CD4-positive, alpha-beta T cell treated with Interferon gamma for 1 hour (primary cell): ENCODE measurements at regions not wholly inside any gene's neighbourhood (a gene's known extent, or its start where the extent isn't known, plus 50 kb on each side); places are given as distances from the start of the nearest gene placed in this dataset.

ENCODE experiments used
- DNase-seq: peaks from one replicate; pipeline ENCODE4 v3.0.0-alpha.2; 2020

GRCh38 chr6:146990821-146991798 is 213.1 kb upstream of the STXBP5 start:
- no peak for DNase-seq

DNA sequence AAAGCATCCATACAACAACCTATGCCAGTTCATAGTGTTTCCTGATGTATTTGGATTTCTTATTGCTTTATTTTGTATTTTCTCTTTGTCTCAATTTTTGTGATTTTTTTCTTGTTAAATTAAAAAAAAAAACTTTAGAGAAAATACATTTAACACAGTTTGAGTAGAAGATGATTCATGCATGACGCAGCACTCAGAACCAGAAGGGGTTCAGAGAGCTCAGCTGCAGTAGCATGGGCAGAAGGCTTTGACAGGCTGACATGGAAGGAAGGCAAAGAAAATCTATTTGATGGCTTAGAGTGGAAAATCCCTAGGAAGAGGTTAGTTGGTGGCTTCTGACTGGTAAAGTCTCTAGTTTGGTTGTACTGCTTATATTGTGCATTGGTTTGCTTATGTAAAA is 207.2 kb upstream of the STXBP5 start:
- no peak for DNase-seq

GRCh38 chr6:146999766-147000165 is 204.5 kb upstream of the STXBP5 start:
- no peak for DNase-seq

DNA sequence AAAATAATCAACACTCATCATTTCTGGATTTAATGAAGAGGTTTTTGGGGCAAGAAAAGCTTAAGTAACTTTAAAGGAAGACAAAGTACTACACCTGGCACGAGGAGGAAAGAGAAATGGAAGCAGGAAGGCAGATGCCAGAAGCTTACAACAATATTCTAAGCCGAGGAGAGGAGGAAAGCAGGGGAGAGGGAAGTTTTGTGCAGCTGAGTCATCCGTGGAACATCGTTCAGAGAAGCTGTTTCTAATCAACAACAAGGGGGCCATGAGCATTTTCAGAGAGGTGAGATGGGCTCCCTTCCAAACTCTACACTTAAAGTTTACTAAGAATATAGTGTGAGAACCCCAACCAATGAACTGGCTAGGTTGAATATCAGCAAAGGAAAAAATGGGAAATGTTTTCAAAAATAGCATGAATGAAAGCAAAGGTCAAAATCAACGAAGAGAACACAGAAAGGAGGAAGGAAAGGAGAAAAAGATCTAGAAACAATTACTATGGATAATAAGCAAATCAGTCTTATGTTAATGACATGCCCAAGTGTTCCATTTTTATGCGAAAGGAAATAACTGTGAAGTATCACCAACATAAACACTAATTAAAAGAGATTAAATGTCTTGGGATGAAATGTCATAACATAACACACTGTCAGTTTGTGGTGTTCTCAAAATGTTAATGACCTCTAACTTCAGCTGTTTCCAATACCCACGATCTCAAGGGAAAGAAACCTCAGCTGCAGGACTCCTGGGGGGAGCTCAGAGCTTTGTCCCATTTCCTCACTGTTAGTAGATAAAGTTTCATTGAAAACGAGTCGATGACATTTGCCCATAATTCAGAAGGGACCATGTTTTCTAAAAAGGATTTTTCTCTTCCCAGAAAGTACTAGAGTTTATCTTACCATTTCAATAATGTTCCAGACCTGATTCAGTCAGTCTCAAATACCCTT is 203.4 kb upstream of the STXBP5 start:
- no peak for DNase-seq

GRCh38 chr6:147001621-147002020 is 202.6 kb upstream of the STXBP5 start:
- no peak for DNase-seq

GRCh38 chr6:147003186-147003585 is 201.0 kb upstream of the STXBP5 start:
- DNase-seq: no peak

DNA sequence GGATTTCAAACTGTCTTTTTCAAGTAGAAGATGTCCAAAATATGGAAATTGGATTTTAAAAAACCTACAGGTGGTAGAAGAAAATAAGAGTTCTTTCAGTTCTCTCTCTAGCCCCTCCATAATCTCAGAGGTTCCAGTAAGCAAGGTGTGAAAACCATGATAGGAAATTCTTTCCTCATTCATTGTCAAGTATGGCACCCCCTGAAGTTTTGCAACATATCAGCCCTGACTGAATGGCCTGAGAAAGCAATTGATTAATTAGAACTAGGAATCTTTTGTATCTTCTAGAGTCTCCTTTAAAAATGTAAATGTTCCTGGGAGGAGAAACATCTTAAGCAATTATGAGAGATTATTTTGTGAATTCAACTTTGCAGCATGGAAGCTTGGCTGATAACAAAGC is 198.7 kb upstream of the STXBP5 start:
- DNase-seq: no peak

DNA sequence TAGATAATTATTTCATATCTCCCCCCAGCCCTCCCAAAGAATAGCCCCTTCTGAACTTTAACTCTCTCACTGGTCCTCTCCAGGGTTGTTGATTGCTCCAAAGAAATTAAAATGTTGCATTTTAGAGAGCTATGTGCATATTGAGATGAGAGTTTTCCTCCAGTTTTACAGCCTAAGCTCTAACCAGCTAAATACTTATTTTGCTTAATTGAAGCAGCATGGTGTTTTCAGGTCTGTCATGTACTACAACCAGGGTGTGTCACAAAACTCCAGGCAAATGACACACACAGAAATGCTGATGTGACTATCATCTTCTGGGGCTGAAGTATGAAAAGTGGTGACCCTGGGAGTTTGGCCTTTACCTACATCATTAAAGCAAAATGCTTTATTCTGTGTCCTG is 196.8 kb upstream of the STXBP5 start:
- no peak for DNase-seq

GRCh38 chr6:147009358-147009757 is 194.9 kb upstream of the STXBP5 start:
- DNase-seq: no peak

DNA sequence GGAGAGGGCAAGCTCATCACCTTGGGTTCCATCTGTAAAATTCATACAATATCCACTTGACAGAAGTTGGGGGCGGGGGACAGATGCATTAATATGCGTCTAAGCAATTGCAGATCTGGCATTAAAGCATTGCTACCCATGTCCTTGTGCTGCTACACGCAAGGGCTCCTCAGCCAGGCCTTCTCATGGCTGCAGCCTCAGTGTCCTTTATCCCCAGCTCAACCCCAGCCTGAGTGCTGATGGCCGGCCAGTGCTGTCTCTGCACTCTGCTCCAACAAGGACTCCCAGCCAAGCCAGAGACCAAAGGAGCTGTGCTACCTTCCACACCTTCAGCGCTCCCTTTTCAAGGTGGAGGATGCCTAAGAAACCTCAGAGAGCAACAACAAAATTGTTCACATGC is 188.5 kb upstream of the STXBP5 start:
- no peak for DNase-seq

GRCh38 chr6:147016440-147016839 is 187.8 kb upstream of the STXBP5 start:
- no peak for DNase-seq

DNA sequence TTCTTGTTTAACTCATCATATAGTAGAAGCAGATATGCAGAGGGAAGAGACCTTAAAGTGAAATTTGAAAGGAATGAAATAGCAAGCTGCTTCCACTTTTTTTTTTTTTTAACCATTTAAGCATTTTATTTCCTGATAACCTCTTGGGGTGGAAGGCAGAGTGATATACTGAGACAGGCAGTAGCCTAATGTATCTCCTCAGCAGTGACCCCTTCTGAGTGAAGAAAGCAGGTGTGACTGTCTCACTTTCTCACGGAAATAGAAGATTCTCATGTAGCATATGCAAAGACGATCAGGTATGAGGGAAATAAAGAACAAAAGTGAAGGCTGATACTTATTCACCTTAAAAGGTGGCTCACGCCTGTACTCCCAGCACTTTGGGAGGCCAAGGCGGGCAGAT is 187.1 kb upstream of the STXBP5 start:
- no peak for DNase-seq

- DNase-seq: no peak
Measured at GRCh38 chr6:147019001-147019400, 185.2 kb upstream of the STXBP5 start.

GRCh38 chr6:147022041-147022440 is 182.2 kb upstream of the STXBP5 start:
- DNase-seq: no peak

- no peak for DNase-seq
Measured at GRCh38 chr6:147023148-147023547, 181.1 kb upstream of the STXBP5 start.

- no peak for DNase-seq
Measured at GRCh38 chr6:147023581-147023980, 180.6 kb upstream of the STXBP5 start.

- DNase-seq: no peak
Measured at GRCh38 chr6:147029923-147030322, 174.3 kb upstream of the STXBP5 start.

GRCh38 chr6:147033267-147033666 is 170.9 kb upstream of the STXBP5 start:
- no peak for DNase-seq

DNA sequence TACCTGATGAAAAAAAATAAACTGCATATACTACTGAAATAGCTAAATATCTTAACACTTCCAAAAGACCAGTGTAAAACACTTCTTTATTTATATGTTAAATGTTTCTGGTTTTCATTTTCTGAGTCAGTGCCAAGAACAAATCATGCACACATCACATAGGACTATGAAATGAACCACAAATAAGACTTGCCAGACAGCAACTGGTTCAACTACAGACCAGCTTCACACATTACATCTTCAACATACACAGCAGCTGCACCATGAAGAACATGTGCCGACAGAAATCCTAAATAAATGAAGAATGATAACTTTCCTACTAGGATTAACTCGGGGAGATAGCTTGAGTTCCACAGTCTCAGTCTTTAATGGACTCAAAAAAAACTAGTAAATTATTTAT is 168.3 kb upstream of the STXBP5 start:
- no peak for DNase-seq

- DNase-seq: no peak
Measured at GRCh38 chr6:147037881-147038280, 166.3 kb upstream of the STXBP5 start.

DNA sequence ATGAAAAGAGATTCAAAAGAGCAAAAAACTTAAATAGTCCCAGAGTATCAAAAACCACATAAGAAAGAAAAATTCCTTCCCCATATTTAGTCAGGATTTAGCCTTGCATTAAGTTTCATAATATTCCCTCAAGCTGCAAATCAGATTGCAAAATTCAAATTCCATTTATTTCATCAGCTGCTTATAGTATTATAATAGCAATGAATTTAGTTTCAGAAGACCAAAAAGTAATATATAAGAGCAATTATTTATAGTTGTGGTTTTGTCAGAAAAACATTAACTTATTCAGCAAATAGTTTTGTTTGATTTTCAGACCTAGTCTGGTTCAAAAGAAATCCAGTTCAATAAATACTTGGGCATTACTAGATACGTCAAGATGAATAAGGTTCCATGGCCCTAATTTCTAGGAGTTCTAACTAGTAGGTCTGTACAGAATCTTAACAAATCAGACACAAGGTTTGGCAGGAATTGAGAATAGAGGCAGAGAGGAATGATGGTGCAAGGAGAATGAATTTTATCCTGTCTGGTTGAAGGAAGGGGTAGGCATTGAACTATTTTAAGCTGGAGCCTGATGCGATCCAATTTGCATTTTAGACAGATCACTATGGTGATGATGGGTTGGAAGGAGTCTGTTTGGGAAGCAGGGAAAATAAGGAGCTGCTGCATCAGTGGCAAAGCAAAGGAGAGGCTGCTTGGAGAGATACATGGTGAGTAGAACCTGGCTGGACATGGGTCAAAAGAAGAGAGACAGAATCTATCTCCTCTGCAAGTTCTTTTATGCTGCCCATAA is 163.9 kb upstream of the STXBP5 start:
- DNase-seq: no peak

- no peak for DNase-seq
Measured at GRCh38 chr6:147042679-147043078, 161.5 kb upstream of the STXBP5 start.

GRCh38 chr6:147043994-147044477 is 160.2 kb upstream of the STXBP5 start:
- no peak for DNase-seq
